Gastroesophageal sphincter (tissue), 3 donors: ENCODE measurements at regions not wholly inside any gene's neighbourhood (a gene's known extent, or its start where the extent isn't known, plus 50 kb on each side); places are given as distances from the start of the nearest gene placed in this dataset.
"Not testable (repeated sequence)": the region's sequence is repeated elsewhere in the genome, so short reads cannot be mapped to it uniquely, and the experiment has no call there.

Experiments
- EP300 ChIP-seq: sonication (generic); formaldehyde crosslinking; IDR thresholded peaks from one replicate; pipeline ENCODE4 v1.6.1; 2017; ENCODE audit warnings: antibody characterized with exemption, mild to moderate bottlenecking
- POLR2A ChIP-seq, 2 donors: fragments of 450-650 bp; IDR thresholded peaks; one replicate each; pipeline ENCODE4 v1.6.1; 2017; ENCODE audit warnings: antibody characterized with exemption in 2 of 2, mild to moderate bottlenecking in 2 of 2, moderate library complexity in 1 of 2
- TF ChIP-seq, protein P1 (sequence below), 4 experiments: fragments of 200-600 bp in 2 of 4; fragments of 450-650 bp in 2 of 4; sonication (generic) in 1 of 4; IDR thresholded peaks; one replicate each; pipeline ENCODE4 v1.5.1; 2017 to 2019; ENCODE audit warnings: antibody characterized with exemption in 4 of 4, mild to moderate bottlenecking in 2 of 4, moderate library complexity in 2 of 4

DNA sequence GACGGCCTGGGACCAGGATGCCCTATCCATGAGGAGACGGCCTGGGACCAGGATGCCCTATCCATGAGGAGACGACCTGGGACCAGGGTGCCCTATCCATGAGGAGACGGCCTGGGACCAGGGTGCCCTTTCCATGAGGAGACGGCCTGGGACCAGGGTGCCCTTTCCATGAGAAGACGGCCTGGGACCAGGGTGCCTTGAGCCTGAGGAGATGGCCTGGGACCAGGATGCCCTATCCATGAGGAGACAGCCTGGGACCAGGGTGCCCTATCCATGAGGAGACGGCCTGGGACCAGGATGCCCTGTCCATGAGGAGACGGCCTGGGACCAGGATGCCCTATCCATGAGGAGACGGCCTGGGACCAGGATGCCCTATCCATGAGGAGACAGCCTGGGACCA is 58.6 kb upstream of the VIPR2 start:
- TF ChIP-seq, protein P1, sequence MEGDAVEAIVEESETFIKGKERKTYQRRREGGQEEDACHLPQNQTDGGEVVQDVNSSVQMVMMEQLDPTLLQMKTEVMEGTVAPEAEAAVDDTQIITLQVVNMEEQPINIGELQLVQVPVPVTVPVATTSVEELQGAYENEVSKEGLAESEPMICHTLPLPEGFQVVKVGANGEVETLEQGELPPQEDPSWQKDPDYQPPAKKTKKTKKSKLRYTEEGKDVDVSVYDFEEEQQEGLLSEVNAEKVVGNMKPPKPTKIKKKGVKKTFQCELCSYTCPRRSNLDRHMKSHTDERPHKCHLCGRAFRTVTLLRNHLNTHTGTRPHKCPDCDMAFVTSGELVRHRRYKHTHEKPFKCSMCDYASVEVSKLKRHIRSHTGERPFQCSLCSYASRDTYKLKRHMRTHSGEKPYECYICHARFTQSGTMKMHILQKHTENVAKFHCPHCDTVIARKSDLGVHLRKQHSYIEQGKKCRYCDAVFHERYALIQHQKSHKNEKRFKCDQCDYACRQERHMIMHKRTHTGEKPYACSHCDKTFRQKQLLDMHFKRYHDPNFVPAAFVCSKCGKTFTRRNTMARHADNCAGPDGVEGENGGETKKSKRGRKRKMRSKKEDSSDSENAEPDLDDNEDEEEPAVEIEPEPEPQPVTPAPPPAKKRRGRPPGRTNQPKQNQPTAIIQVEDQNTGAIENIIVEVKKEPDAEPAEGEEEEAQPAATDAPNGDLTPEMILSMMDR (IDR thresholded peaks at IDR 0.05), result not testable (repeated sequence)
- TF ChIP-seq POLR2A (IDR thresholded peaks at IDR 0.05); EP300: not testable (repeated sequence)
